AG20443 (cell line): ENCODE measurements at regions not wholly inside any gene's neighbourhood (a gene's known extent, or its start where the extent isn't known, plus 50 kb on each side); places are given as distances from the start of the nearest gene placed in this dataset.
A peak's percentile ranks its signal among the peaks of the same experiment; 100 is the strongest.
"Not testable (repeated sequence)": the region's sequence is repeated elsewhere in the genome, so short reads cannot be mapped to it uniquely, and the experiment has no call there.

Experiments
- DNase-seq: peaks from one replicate; pipeline ENCODE4 v3.0.0; 2012; ENCODE audit warnings: low spot score, mixed read lengths

DNA sequence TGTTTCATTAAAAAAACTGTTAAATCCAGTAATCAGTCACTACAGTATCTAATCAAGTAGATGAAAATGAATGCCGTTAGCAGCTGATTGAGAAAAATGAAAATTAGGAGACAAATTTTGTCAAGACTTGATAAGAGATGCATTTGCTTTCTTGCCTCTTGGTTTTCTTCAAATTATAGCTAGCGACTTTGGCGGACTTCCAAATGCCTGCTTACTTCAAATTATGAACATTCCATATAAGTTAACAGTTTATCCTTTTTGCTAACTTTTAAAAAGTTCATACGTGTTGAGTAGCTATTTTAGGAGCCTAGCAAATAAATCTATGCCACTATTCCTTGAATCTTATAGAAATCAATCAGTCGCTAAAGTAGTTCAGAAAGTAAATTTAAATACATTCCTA lies 58.8 kb downstream of the PPP4R3C start:
- DNase-seq: no peak

DNA sequence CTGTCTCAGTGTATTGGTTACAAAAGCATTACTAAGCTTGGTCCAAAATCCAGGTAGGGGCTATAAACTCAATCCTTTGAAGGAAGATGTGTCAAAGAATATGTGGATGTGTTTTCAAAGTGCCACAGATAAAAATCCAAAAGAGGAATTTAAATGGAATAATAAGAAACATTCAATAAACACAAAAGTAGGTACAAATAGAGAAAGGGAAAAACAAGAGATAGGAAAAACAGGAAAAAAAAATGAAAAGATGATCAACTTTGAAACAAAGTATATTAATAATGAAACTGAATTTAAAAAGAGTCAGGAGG lies 64.0 kb downstream of the PPP4R3C start:
- no peak for DNase-seq

DNA sequence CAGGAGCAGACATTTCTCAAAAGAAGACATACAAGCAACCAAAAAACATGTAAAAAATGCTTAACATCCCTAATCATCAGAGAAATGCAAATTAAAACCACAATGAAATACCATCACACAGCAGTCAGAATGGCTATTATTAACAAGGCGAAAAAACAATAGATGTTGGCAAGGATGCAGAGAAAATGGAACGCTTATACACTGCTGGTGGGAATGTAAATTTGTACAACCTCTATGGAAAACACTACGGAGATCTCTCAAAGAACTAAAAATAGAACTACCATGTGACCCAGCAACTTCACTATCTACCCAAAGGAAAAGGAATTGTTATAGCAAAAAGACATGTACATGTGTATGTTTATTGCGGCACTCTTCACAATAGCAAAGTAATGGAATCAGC lies 71.5 kb downstream of the PPP4R3C start:
- DNase-seq: no peak

DNA sequence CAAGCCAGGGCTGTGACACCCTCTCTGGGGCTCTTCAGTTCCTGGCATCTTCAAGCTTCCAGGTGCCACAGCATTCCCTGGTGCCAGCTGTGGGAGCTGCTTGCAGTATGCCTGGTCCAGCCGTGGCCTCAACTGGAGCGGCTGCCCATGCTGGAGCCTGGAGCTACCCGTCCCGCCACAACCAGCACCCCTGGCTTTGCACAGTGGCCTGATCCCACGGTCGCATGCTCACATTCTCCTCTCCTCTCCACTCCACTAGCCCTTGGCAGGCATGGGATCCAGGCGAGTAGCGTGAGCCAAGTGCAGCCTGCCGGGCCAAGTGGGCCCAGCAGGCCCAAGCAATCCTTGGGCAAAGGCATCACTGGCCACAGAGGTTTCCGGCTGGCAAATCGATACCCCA lies 81.7 kb downstream of the PPP4R3C start:
- no peak for DNase-seq

DNA sequence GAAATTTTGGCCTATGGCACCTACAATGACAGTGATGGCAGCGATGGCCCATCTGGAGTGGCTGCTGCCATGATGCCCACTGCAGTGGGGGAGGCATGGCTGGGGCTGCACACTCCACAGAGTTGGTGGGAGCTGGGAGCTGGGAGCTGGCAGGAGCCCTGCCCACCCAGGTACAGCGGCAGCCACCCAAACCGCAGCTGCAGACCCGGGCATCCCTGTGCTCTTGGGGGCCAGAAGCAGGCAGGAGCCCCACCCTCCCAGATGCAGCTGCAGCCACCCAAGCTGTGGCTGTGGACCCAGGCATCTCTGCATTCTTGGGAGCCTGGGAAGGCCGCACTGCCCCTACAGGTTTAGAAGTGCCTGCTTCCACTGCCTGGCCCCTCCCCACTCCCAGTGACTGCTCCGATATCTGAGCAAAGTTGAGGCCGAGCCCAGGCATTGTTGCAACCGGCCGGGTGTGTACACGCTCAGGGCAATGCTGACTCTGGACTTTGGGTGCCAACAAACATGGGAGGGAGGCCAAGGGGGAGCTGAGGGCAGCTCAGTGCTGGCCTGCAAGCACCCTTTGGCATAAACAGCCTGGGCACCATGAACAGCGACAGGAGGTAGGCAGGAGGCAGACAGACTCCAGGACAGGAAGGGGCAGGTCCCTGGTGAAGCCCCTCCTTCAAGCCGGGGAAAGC lies 82.8 kb downstream of the PPP4R3C start:
- no peak for DNase-seq

DNA sequence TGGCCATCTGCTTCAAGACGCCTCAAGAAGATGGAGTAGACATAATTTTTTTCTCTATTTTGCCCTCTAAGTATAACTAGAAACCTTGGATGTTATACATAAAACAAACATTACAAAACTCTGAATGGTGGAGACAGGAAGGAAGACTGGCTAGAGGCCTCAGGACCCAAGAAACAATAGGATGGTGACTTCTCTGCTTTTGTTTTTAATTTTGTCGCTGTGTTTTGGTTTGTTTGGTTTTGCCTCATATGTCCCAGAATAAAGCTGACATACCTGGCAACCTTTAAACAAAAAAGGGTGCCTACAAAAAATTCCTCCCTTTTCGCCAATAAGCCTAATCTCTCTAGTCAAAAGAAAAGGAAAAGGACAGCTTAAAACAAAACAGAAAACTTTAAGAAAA lies 109.1 kb downstream of the PPP4R3C start:
- no peak for DNase-seq

DNA sequence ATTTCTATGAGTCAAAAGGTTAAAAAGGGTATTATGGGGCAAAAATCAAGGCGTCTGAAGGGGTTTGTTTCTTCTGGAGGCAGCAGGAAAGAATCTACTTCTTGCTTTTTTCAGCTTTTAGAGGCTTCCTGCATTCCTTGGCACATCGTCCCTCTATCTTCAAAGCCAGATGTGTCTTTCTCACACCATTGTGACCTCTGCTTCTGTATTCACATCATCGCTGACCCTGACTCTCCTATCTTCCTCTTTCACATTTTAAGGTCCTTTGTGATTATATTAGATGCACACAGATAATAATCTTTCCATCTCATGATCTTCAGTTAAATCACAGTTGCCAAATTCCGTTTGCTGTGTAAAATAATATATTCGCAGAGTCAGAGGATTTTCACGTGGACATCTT lies 112.7 kb downstream of the PPP4R3C start:
- DNase-seq: no peak

DNA sequence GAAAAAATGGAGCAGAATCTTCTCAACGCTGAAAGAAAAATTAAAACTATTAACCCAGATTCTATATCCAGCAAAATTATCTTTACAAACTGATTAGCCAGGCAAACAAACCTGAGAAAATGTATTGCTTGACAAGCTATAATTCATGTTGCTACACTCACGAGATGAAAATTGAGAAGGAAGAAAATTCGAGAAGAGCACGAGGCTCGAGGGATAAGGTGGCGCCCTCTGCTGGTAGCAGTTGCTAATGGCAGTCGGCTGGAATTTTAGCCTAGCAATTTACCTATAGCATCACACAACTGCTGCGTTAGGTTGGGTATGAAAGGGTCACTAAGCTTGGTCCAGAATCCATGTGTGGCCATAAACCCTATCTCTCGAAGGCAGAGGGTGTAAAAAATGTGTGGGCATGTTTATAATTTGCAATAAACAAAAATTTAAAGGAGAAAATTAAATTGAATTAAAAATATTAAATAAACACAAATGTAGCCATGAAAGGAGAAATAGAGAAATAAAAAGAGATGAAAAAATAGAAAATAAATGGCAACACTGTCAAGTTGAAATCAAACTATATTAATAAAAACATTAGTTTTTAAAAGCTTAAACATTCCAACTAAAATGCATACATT lies 126.6 kb downstream of the PPP4R3C start:
- DNase-seq: peak; percentile 8

DNA sequence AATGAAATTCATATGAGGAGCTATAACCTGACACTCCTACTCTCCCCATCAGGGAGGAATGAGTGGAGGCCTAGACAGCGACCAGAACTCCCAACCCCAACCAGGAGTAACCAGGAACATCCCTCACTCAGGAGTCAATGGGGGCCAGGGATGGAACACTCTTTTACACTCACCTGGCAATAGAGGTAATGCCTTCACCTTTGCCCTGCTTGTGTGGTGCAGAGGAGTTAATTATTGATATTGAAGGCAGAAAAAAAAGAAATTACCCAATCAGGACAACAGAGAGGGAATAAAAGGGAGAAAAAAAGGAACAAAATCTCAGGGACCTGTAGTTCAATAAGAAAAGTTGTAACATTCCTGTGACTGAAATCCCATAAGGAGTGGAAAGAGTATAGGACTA lies 141.5 kb downstream of the PPP4R3C start:
- no peak for DNase-seq

DNA sequence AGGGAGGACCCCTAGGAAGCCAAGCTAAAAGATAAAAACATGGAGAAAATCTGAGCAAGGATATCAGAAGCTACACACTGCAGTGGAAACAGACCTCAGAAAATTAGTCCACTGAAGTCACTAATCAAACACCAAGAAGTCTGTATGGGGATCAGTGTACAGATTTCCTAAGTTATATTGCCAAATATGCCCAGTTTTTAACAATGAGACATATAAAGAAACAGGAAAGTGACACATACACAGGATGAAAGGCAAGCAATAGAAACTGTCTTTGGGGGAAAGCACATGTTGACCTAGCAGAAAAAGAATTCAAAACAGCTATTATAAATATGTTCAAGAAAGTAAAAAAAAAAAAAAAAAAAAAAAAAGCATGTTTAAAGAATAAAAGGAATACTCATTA lies 153.7 kb downstream of the PPP4R3C start:
- no peak for DNase-seq

DNA sequence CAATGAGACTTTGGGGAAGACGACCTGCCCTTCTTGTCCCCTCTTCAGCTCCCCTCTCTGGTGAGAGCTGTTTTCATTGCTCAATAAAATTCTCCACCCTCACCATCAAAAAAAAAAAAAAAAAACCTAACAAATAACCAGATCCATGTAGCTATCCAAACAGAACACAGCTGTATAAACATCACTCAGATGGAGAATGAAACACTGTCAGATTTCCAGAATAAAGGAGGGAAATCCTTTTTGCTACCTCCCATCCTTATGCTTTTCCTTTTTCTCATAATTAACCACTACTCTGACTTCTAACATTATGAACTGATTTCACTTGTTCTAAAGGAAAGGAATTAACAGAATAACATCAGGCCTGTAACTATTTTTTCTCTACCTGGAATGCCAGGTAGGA lies 155.6 kb downstream of the PPP4R3C start:
- no peak for DNase-seq

DNA sequence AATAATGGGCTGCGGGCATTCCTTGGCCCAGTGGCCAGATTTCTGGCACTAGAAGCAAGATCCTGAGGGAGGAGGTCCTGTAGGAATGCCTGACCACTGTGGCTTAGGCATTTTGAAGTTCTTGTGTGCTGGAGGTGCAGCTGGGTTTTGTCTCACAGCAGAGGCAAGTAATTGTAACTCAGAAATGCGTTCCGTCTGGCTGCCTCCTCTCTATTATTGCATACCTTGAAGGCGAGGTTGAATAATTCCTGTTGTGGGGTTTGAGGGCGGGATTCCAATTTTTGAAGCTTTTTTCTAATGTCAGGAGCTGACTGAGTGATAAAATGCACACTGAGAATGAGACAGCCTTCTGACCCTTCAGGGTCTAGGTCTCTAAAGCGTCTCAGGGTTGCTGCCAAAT lies 170.6 kb downstream of the PPP4R3C start:
- not testable (repeated sequence) for DNase-seq

DNA sequence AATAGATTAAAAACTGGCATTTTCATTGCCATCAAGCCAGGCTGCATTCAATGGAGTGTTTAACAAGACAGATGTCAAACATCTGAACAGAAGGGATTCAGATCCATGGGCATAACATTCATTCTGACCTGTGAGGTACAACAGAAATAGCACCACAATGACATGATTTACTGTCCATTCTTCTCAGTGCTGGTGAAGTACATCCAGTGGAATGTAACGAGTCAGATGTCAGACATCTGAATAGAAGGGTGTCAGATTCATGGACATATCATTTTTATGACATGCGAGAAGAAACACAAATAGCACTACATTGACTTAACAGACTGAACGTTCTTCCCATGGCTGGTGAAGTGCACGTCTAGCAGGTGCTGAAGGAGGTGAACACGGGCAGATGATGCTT lies 186.4 kb downstream of the PPP4R3C start:
- DNase-seq: no peak

DNA sequence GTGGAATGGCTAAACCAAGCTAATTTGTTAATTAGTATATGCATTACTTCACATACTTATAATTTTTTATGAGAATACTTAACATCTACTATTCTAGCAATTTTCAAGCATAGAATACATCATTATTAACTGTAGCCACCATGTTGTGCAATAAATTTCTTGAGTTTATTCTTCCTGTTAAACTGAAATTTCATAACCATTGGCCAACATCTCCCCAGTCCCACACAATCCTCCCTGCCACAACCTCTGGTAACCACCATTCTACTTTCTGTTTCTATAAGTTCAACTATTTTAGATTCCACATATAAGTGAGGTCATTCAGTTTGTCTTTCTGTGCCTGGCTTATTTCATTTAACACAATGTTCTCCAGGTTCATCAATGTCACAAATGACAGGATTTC lies 208.5 kb downstream of the PPP4R3C start:
- DNase-seq: no peak

DNA sequence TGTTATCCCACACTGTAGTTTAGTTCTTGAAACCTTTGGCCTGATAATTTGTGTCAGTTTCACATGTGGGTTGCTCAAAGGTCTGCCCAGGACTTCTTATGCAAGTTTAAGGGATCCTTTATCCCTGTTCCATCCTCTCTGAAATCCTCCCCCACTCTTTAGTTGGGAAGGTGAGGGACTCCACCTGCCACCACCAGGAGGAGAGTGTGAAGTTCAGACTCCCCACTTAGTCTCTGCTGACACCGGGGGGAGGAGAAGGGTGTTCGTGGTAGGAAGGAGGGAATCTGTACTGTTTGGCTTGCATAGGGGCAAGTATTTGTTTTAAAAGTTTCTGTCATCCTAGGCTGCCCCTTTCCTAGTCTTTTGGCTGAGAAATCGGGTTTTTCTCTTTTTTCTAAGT lies 211.8 kb downstream of the PPP4R3C start:
- no peak for DNase-seq

DNA sequence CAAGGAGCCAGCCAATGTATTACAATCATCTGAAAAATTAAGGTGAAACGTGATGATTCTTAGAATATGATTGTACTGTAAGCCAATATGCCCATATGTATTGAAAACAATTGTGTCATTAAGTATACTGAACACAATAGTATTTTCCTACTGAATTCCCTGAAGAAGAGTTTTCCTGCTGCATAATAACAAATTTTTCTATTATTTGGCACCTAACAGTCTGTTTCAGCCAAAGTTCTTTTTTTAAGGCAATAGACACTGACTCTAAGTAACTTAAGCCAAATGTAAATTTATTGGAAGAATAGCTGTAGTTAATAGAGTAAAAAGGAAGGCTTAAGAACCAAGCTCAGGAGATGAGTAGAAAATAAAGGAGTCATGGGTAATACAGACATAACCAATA lies 220.6 kb downstream of the PPP4R3C start:
- DNase-seq: no peak

DNA sequence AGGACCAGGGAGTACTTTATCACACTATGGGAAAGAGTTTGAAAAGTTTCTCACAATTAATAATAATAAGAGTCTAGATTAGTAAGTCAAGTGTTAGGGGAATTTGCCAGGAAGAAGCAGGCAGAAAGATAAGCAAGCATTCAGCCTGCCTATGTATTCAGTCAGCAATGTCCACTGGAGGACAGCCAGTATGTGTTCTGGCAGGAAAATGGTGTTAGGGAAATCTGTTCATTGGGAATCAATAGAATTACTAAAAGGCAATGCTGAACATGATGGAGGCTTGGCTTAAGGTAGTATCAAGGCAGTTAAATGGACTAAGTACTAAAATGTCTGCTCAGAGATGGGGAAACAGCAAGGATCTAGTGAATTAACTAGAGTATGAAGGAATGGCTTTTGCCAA lies 221.2 kb downstream of the PPP4R3C start:
- DNase-seq: no peak

DNA sequence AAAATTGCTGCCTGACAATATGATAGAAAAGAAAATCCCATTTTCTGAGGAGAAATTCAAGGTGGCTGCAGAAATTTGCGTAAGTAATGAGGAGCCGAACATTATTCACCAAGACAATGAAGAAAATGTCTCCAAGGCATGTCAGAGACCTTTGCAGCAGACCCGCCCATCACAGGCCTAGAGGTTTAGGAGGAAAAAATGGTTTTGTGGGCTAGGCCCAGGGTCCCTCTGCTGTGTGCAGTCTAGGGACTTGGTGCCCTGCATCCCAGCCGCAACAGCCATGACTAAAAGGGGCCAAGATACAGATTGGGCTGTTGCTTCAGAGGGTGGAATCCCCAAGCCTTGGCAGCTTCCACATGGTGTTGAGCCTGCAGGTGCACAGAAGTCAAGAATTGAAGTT lies 223.1 kb downstream of the PPP4R3C start:
- not testable (repeated sequence) for DNase-seq

DNA sequence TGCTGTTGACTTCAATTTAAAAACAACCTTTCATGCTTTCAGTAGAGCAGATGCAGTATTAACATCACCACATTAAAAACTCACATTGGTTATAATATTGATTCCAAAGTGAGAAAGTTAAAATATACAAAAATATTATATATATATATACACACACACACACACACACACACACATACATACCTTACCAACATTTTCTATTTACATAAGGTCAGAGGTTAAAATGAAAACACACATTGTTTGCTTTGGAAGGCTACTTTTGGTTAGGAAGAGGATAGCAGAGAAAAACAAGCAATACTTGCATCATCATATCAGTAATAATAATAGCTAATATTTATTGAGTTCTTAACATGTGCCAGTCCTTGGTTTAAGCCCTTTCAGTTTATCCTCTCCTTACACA lies 226.5 kb downstream of the PPP4R3C start:
- DNase-seq: no peak

DNA sequence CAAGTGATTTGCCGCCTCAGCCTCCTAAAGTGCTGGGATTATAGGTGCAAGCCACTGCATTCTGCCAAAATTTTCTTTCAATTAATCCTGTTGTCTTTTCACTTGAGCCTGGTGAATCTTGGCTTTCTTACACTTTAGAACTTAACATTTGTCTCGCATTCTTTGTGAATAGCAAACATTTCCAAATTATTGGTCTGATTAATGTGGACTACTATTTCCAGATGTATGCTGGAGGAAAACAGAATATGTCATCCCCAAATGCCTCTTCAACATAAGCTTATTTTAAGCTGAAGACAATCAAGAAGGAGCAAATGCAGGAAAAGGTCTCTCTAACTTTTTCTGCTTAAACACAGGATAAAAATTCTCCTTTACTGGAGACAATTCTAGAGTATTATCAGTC lies 233.4 kb downstream of the PPP4R3C start:
- no peak for DNase-seq

DNA sequence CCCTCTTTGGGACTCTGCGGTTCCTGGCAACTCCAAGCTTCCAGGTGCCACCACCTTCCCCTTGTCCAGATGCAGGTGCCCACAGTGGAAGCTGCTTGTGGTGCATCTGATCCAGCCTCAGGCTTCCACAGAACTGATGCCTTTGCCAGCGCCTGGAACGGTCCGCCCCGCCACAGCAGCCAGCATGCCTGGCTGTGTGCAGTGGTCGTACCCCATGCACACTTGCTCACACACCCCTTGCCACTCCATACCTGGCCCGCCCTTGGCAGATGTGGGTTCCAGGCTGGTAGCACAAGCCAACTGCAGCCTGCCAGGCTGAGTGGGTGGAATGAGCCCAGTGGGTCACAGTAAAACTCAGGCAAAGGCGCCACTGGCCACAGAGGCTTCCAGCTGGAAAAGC lies 240.5 kb downstream of the PPP4R3C start:
- no peak for DNase-seq

DNA sequence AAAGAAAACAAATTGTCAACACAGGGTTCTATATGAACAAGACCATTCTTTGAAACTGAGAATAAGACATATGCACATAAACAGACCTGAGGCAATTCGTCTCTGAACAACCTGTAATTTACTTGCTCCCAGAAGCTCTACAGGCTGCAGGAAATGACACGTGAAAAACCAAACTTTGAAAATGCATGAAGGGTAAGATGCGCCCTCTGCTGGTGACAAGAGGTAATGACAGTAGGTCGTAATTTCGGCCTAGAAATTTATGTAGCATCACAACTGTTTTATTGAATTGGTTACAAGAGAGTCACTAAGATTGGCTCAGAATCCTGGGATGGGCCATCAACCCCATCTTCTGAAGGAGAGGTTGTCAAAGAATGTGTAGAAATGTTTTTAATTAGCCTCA lies 276.5 kb downstream of the PPP4R3C start:
- DNase-seq: peak; percentile 10

DNA sequence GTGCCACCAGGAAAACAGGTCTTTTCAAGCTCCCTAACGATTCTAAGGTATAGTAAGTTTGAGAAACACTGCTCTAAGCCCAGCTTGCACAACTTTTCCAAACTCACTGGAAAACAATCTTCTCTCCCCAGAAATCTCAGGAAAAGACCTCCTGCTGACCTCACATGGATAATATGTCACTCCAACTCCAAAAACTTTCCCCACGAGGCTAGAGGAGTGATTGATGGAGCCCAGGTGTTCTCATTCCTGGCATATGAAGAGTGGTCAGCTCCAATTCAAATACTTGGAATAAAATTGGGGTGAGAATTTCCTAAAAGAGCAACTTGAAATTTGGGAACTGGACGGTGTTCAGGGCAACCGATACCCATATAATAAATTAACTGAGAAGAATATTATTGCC lies 299.9 kb downstream of the PPP4R3C start:
- no peak for DNase-seq

DNA sequence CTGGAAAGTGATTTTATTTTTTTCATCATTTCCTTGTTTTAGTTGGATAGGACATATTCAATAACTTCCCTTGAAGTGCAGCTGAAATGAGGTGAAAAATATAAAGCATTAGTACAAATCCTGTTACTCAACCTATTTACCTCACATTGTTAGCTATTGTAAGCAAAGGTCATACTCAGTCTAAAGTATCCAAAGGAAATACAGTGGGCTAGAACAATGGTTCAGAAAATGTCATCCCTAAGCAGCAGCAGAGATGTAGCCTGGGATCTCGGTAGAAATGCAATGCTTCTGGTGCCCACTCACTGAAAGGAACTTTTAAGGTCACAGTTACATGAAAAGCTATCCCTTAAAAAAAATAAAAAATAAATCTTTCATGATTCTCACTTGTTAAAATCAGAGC lies 300.6 kb downstream of the PPP4R3C start:
- DNase-seq: no peak
